NCI-H2171 (cell line): ENCODE measurements at regions not wholly inside any gene's neighbourhood (a gene's known extent, or its start where the extent isn't known, plus 50 kb on each side); places are given as distances from the start of the nearest gene placed in this dataset.
A peak's percentile ranks its signal among the peaks of the same experiment; 100 is the strongest.
"Not testable (repeated sequence)": the region's sequence is repeated elsewhere in the genome, so short reads cannot be mapped to it uniquely, and the experiment has no call there.

Experiments used
- DNase-seq: peaks from one replicate; lab custom pipeline; 2025; lab: John Stamatoyannopoulos, UW

GRCh38 chr1:25134307-25134706 is 98.0 kb downstream of the SYF2 start:
- DNase-seq: no peak

GRCh38 chr1:25131794-25132193 is 100.5 kb downstream of the SYF2 start:
- DNase-seq: no peak

GRCh38 chr1:25130895-25131294 is 101.4 kb downstream of the SYF2 start:
- DNase-seq: no peak

- no peak for DNase-seq
Observed at GRCh38 chr1:25129380-25129779, 102.9 kb downstream of the SYF2 start.

GRCh38 chr1:25128121-25128621 is 104.1 kb downstream of the SYF2 start:
- DNase-seq: no peak

GRCh38 chr1:25126562-25126961 is 105.7 kb downstream of the SYF2 start:
- DNase-seq: peak; percentile 85

- DNase-seq: no peak
Observed at GRCh38 chr1:25123551-25123950, 108.8 kb downstream of the SYF2 start.

GRCh38 chr1:25122747-25123146 is 109.6 kb downstream of the SYF2 start:
- no peak for DNase-seq

- DNase-seq: no peak
Observed at GRCh38 chr1:25120281-25120680, 112.0 kb downstream of the SYF2 start.

GRCh38 chr1:25118546-25118945 is 113.8 kb downstream of the SYF2 start:
- no peak for DNase-seq

- DNase-seq: no peak
Observed at GRCh38 chr1:25117233-25117823, 115.0 kb downstream of the SYF2 start.

- DNase-seq: no peak
Observed at GRCh38 chr1:25116832-25117231, 115.5 kb downstream of the SYF2 start.

- not testable (repeated sequence) for DNase-seq
Observed at GRCh38 chr1:25116117-25116516, 116.2 kb downstream of the SYF2 start.

GRCh38 chr1:25113731-25114130 is 118.6 kb downstream of the SYF2 start:
- DNase-seq: no peak

GRCh38 chr1:25113086-25113485 is 119.2 kb downstream of the SYF2 start:
- DNase-seq: no peak

- DNase-seq: no peak
Observed at GRCh38 chr1:25112400-25112799, 119.9 kb downstream of the SYF2 start.

GRCh38 chr1:25111706-25112105 is 120.6 kb downstream of the SYF2 start:
- no peak for DNase-seq

GRCh38 chr1:25110485-25110884 is 121.8 kb downstream of the SYF2 start:
- no peak for DNase-seq

GRCh38 chr1:25110036-25110435 is 122.3 kb downstream of the SYF2 start:
- DNase-seq: no peak

- DNase-seq: no peak
Observed at GRCh38 chr1:25109531-25109951, 122.8 kb downstream of the SYF2 start.

- DNase-seq: no peak
Observed at GRCh38 chr1:25107643-25108010, 124.7 kb downstream of the SYF2 start.

GRCh38 chr1:25106976-25107642 is 125.2 kb downstream of the SYF2 start:
- no peak for DNase-seq

GRCh38 chr1:25106352-25106751 is 126.0 kb downstream of the SYF2 start:
- no peak for DNase-seq

GRCh38 chr1:25105836-25106235 is 126.5 kb downstream of the SYF2 start:
- no peak for DNase-seq
